B cell (primary cell): ENCODE measurements at regions not wholly inside any gene's neighbourhood (a gene's known extent, or its start where the extent isn't known, plus 50 kb on each side); places are given as distances from the start of the nearest gene placed in this dataset.
"Not testable (repeated sequence)": the region's sequence is repeated elsewhere in the genome, so short reads cannot be mapped to it uniquely, and the experiment has no call there.

ENCODE experiments used
- ATAC-seq: fragments of 200-7000 bp; cut with Tn5 transposase; one replicate; pipeline ENCODE4 v1.10.0; 2021; ENCODE audit warnings: low read depth, mild to moderate bottlenecking, moderate number of reproducible peaks, moderate library complexity
- CTCF ChIA-PET: fragments of 350-600 bp; sonication (Branson Sonifier 250); formaldehyde crosslinking; loops from one replicate; lab custom pipeline; 2021; ENCODE audit warnings: antibody characterized with exemption, inconsistent platforms; lab: Charles Lee
- POLR2A ChIA-PET: fragments of 350-600 bp; sonication (Branson Sonifier 250); formaldehyde crosslinking; loops from one replicate; lab custom pipeline; 2021; ENCODE audit warnings: antibody characterized with exemption; lab: Charles Lee
- DNase-seq: peaks from one replicate; pipeline ENCODE4 v3.0.0; 2013
- H2AFZ ChIP-seq: 2 replicates; pipeline ENCODE4 v1.6.1; 2012; ENCODE audit warnings: mild to moderate bottlenecking, low read depth, low read length; ENCODE audit not compliant: insufficient read depth, poor library complexity, severe bottlenecking
- H3K27ac ChIP-seq, 2 donors: 1 replicate in 1 of 2; 2 replicates in 1 of 2; pipeline ENCODE4 v1.5.1; 2012 to 2013; ENCODE audit warnings: low read length in 2 of 2, mild to moderate bottlenecking in 2 of 2, moderate library complexity in 1 of 2
- H3K27me3 ChIP-seq, 4 experiments: fragments of 200-600 bp in 1 of 4; sonication (generic) in 1 of 4; replicated peaks in 1 of 4; 1 replicate in 2 of 4; 2 replicates in 2 of 4; pipeline versions ENCODE4 v1.6.1 to v1.7.0; 2013 to 2016; ENCODE audit warnings: low read length in 3 of 4, mild to moderate bottlenecking in 2 of 4, mixed read lengths in 1 of 4, moderate library complexity in 1 of 4; ENCODE audit not compliant: insufficient read depth in 4 of 4, control insufficient read depth in 3 of 4; ENCODE audit errors: control extremely low read depth in 1 of 4
- H3K36me3 ChIP-seq, 2 experiments: replicated peaks in 1 of 2; 1 replicate in 1 of 2; 2 replicates in 1 of 2; pipeline versions ENCODE4 v1.6.1 to v1.7.1; 2013; ENCODE audit warnings: low read length in 1 of 2; ENCODE audit not compliant: insufficient read depth in 2 of 2, control insufficient read depth in 1 of 2; ENCODE audit errors: control extremely low read depth in 1 of 2, extremely low read depth in 1 of 2
- H3K4me1 ChIP-seq, 2 donors: fragments of 200-600 bp in 1 of 2; sonication (generic) in 1 of 2; 1 replicate in 1 of 2; 2 replicates in 1 of 2; pipeline versions ENCODE4 v1.5.1 to v1.6.1; 2013 to 2017; ENCODE audit warnings: low read length in 2 of 2; ENCODE audit not compliant: control insufficient read depth in 2 of 2, insufficient read depth in 2 of 2
- H3K4me2 ChIP-seq: replicated peaks from 2 replicates; pipeline ENCODE3; 2012; ENCODE audit warnings: mild to moderate bottlenecking, low read depth, low read length; ENCODE audit not compliant: poor library complexity, severe bottlenecking
- H3K4me3 ChIP-seq, 5 experiments: fragments of 200-600 bp in 1 of 5; sonication (generic) in 1 of 5; 1 replicate in 3 of 5; 2 replicates in 2 of 5; pipeline versions ENCODE4 v1.5.1 to v1.7.0; 2011 to 2016; ENCODE audit warnings: low read length in 4 of 5, mild to moderate bottlenecking in 4 of 5, low read depth in 2 of 5, control low read depth in 1 of 5, moderate library complexity in 1 of 5; ENCODE audit not compliant: insufficient read depth in 1 of 5; ENCODE audit errors: control extremely low read depth in 1 of 5, extremely low read depth in 1 of 5
- H3K79me2 ChIP-seq: fragments of 200-600 bp; sonication (generic); one replicate; pipeline ENCODE4 v1.6.0; 2016; ENCODE audit warnings: low read length; ENCODE audit not compliant: control insufficient read depth, insufficient read depth
- H3K9ac ChIP-seq: fragments of 200-600 bp; sonication (generic); 2 replicates; pipeline ENCODE4 v1.6.1; 2017; ENCODE audit warnings: mild to moderate bottlenecking, low read length, moderate library complexity
- H3K9me3 ChIP-seq, 3 donors: one replicate each; pipeline versions ENCODE4 v1.6.1 to v1.7.1; 2013; ENCODE audit warnings: low read length in 2 of 3; ENCODE audit not compliant: control insufficient read depth in 2 of 3, insufficient read depth in 1 of 3; ENCODE audit errors: control extremely low read depth in 1 of 3
- H4K20me1 ChIP-seq: 2 replicates; pipeline ENCODE4 v1.6.0; 2012; ENCODE audit warnings: mild to moderate bottlenecking, low read length; ENCODE audit not compliant: insufficient read depth, control insufficient read depth, poor library complexity, severe bottlenecking
- H3K27ac Mint-ChIP-seq: one replicate; pipeline ENCODE4 v1.8.0; 2021; ENCODE audit warnings: mixed read lengths
- H3K27me3 Mint-ChIP-seq: one replicate; pipeline ENCODE4 v1.8.0; 2021; ENCODE audit warnings: mixed read lengths
- H3K4me1 Mint-ChIP-seq: one replicate; pipeline ENCODE4 v1.8.0; 2021; ENCODE audit warnings: mixed read lengths
- H3K4me3 Mint-ChIP-seq: one replicate; pipeline ENCODE4 v1.8.0; 2021; ENCODE audit warnings: mixed read lengths
- H3K9me3 Mint-ChIP-seq: one replicate; pipeline ENCODE4 v1.8.0; 2022; ENCODE audit warnings: mixed read lengths; ENCODE audit not compliant: insufficient read depth
- CTCF ChIP-seq: fragments of 200-600 bp; IDR thresholded peaks from one replicate; pipeline ENCODE4 v1.8.0; 2022; ENCODE audit warnings: antibody characterized with exemption, mild to moderate bottlenecking
- EZH2 ChIP-seq: IDR thresholded peaks from 2 replicates; pipeline ENCODE4 v1.6.1; 2012; ENCODE audit warnings: borderline replicate concordance, low read depth, mild to moderate bottlenecking, moderate library complexity, low read length; ENCODE audit not compliant: insufficient read depth, poor library complexity, severe bottlenecking
- WGBS: methylation state at CpG from one replicate; pipeline ENCODE4 v1.1.5; 2013; ENCODE audit warnings: missing lambda C conversion rate; ENCODE audit not compliant: insufficient coverage; 5-methylcytosine and 5-hydroxymethylcytosine counted together
- intact Hi-C: fragments of 100-400 bp; cut with micrococcal nuclease; formaldehyde crosslinking; loops from one replicate; pipeline ENCODE4 v1.10.0; 2022

GRCh38 chr2:113818382-113818951 is 62.0 kb upstream of the SLC35F5 start:
- no peaks in the 10 kb centered on the region for H4K20me1 ChIP-seq
- Mint-ChIP-seq H3K4me3 (no peak overlapping the region), H3K4me1 (no peaks in the 10 kb centered on the region), H3K9me3 (no peaks in the 10 kb centered on the region), H3K27ac (no peak overlapping the region), H3K27me3 (no peaks in the 10 kb centered on the region)
- H3K4me3 ChIP-seq, result no peak overlapping the region
- intact Hi-C loops, result no loop called here
- ATAC-seq (no peak), DNase-seq (no peak)
- ChIA-PET POLR2A (interaction anchor here (0.5 kb wide), 1 partner anchor 12 kb away, joined by 4 read pairs; no protein-coding TSS in a partner anchor), CTCF (no interaction called here)
- no peaks in the 10 kb centered on the region for H3K4me1 ChIP-seq
- H2AFZ ChIP-seq, result no peak overlapping the region
- no peaks in the 10 kb centered on the region for H3K9me3 ChIP-seq
- H3K27ac ChIP-seq, result no peak overlapping the region
- H3K36me3 ChIP-seq, result peaks cover 0 to 1% of the 10 kb centered on the region in 2 experiments
- no peaks in the 10 kb centered on the region for H3K27me3 ChIP-seq
- WGBS, result 85% methylated on average over 9 of the region's 10 CpGs
- H3K79me2 ChIP-seq, result no peaks in the 10 kb centered on the region
- no peak overlapping the region for H3K4me2 ChIP-seq
- H3K9ac ChIP-seq, result no peak overlapping the region
- no peak for TF ChIP-seq EZH2
- no peak for TF ChIP-seq CTCF

- H3K9me3 Mint-ChIP-seq, H3K4me2 ChIP-seq, H3K79me2 ChIP-seq, POLR2A ChIA-PET, ATAC-seq, H3K4me3 ChIP-seq, H3K4me1 Mint-ChIP-seq, intact Hi-C loops, H3K36me3 ChIP-seq, H3K27ac Mint-ChIP-seq, H3K4me3 Mint-ChIP-seq, CTCF ChIA-PET, H3K27me3 Mint-ChIP-seq, H3K27ac ChIP-seq, H4K20me1 ChIP-seq, H3K9ac ChIP-seq, H2AFZ ChIP-seq, DNase-seq, H3K27me3 ChIP-seq, H3K9me3 ChIP-seq, H3K4me1 ChIP-seq: not testable (repeated sequence)
- 100% methylated on average over 1 of the region's 3 CpGs for WGBS
Measured at GRCh38 chr2:113813396-113813795, 57.0 kb upstream of the SLC35F5 start.
